ENCODE measurements at regions not wholly inside any gene's neighbourhood (a gene's known extent, or its start where the extent isn't known, plus 50 kb on each side); places are given as distances from the start of the nearest gene placed in this dataset.
"Not testable (repeated sequence)": the region's sequence is repeated elsewhere in the genome, so short reads cannot be mapped to it uniquely, and the experiment has no call there.

- no peak for DNase-seq (ENCODE audit: low read depth, low spot score)
These were observed 140.4 kb upstream of the MAD2L1 start for GRCh38 chr4:120207021-120207420.

- DNase-seq (ENCODE audit: low read depth, low spot score), result peak; percentile 3
These were observed 135.6 kb upstream of the MAD2L1 start for GRCh38 chr4:120202222-120202621.

GRCh38 chr4:120200573-120201110, 134.0 kb upstream of the MAD2L1 start:
- DNase-seq (ENCODE audit: low read depth, low spot score), result not testable (repeated sequence)

DNA sequence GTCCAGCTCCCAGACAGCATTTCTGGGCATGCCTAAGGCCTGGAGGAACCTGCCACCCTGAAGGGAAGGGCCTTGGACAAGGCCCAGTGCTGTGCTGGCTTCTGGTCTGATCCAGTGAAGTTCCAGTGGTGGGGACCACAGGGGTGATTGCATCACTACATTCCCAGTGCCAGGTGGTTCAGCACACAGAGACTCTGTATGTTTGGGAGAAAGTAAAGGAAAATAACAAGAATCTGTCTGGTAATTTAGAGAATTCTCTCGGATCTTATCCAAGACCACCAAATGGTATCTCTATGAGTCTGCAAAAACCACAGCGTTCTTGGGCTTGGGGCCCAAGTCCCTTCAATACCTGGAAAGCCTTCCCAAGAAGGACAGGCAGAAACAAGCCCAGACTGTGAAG, 131.8 kb upstream of the MAD2L1 start:
- no peak for DNase-seq (ENCODE audit: low read depth, low spot score)

DNA sequence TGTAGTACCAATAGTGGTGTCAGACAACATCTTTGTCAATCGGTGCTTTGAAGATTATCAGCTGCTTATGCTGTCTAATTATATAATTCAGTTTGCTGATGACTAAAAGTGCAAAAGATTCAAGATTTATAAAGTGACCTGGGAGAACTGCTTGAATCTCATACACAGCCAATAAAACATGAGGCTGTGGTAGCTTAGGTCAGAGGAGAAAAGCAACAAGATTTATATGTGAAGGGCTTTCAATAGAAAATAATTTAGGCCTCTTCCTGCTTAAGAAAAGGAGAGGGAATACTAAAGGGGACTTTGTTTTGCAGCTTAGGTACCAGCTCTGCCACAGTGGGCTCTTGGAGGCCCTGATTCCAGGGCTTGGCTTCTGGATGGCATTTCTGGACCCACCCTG, 111.0 kb upstream of the MAD2L1 start:
- no peak for DNase-seq (ENCODE audit: low read depth, low spot score)

DNA sequence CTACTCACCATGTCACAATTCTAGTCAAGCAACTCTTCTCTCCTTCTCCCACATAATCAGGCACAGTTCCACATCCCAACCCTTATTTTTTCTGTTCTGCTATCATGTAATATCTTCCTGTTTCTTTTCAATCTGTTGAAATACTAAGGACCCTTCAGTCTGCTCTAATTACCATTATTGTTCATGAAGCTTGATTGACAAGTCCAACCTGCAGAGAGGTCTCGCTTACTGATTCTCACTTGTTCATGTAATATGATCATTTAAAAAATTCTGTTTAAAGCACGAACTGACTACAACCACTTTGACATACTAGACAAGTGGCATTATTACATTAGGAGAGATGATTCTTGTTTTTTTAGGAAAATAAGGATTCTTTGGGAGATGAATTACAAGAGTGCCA, 108.6 kb upstream of the MAD2L1 start:
- DNase-seq (ENCODE audit: low read depth, low spot score), result no peak

- DNase-seq (ENCODE audit: low read depth, low spot score), result no peak
These were observed 97.2 kb upstream of the MAD2L1 start for GRCh38 chr4:120163895-120164294.

DNA sequence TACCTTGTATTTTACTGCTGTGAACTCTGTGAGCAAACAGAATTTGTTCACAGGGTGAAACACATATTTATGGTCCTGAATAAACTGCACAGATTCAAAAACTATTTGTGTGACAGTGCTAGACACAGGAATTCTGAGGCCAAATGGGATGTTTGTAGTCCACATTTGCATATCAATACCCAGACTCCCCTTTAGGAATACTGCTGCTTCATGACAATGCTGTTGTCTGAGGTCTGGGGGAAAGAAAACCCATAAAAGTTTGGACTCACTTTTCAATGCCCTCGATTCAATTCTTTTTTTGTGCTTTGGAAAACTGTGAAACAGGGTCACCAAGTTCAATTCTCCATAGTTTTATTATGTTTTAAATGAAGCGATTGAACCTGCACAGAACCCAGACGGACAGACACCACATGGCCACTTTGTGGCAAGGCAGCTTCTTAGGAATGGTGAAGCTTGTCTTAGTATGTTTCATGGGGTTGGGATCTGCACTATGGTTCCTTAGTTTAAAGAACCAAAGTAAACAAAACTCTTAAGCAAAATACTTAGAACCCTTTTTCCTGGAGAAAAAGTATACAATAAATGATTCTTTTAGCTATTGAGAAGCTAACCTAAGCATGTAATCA, 92.3 kb upstream of the MAD2L1 start:
- no peak for DNase-seq (ENCODE audit: low read depth, low spot score)

- no peak for DNase-seq (ENCODE audit: low read depth, low spot score)
These were observed 91.4 kb upstream of the MAD2L1 start for GRCh38 chr4:120158046-120158445.

DNA sequence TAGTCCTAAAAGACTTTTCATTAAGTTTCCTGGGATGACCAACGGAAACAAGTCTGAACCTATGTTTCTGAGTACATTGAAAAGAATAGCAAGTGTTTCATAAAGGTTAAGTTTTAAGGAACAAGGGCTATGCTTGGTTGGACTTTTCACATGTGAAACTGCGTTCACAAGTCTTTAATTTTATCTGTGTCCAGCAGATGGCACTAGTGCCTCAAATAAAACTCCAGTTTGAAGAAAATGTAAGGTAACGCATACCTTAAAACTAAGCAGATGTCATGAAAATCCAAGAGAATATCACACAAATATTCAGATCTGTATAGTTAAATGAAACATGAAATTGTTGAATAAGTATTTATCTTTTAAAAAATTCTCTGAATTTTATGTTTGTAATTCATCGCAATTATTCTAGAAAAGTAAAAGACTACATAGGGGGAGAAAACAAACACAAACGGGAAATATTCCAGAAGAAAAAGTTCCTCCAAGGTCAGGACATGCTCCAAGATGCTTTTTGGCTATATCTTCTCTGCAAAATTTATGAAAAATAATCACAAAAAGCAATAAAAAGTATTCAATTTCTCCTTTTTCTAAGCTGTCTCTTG, 89.6 kb upstream of the MAD2L1 start:
- peak; percentile 15 for DNase-seq (ENCODE audit: low read depth, low spot score)

DNA sequence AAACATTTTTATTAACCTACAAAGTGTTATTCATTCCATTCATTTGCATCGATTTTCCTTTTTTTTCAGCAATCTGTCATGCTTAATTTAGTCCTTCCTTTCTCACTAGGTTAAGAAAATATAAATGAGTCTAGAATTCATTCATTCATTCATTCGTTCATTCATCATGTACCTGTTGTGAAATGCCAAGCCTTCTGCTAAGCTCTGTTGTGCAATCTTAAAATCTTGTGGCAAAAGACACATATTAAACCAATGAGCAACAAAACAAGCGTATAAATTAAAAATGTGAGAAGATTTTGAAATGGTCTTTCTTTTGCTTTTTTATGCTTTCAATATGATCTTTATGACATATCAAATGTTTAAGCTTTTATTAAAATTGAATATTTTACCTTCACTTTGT, 88.6 kb upstream of the MAD2L1 start:
- no peak for DNase-seq (ENCODE audit: low read depth, low spot score)

DNA sequence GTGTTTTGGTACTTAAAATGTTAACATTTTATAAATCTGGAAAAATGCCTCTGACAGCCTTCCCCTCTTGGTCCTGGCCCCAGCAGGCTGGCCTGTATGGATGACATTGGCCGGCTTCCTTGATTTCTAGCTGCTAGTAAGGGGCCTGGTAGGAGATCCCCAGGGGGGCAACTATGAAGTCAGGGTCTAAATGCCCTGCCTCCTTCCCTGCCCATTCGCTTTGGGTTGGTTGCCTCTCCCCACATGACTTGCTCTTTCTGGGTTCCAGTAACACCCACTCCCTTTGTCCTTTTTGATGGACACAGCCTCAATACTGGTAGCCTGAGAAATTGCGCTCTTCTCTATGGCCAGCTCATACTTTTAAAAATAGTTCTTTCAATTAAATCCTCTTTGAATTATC, 78.0 kb upstream of the MAD2L1 start:
- peak; percentile 15 for DNase-seq (ENCODE audit: low read depth, low spot score)

DNA sequence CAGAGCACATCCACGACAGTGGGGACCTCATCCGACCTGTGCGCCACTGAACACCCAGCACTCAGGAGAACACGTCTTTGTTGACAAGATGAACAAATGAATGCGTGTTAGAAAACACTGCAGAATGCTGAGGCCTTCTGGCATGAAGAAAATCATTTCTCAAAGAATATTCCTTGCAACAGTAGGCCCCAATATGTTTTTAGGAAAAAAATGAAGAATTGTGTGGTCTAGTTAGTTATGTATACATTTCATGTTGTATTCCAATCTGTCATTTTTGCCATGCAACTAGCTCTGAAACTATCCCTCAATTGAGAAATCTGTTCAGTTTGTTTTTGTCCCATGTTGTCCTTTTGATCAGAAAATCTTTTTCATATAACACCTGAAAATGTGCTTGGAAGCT, 77.4 kb upstream of the MAD2L1 start:
- no peak for DNase-seq (ENCODE audit: low read depth, low spot score)

DNA sequence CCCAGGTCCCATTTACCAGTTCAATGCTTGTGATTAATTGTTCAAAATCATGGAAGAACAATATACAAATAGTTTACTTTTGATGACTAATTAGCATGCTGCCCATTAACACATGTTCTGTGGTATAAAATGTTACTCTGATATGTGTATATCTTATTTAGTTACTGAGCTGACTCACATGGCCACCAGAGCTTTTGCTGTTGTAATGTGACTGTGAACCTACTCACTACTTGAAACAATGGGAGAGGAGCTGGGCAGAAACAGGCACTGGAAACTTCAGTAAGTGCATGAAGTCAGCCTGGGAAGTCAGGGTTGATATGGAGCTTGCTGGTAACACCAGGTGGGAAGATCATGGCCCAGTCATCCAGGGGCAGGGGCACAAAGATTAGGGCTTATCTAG, 72.7 kb upstream of the MAD2L1 start:
- no peak for DNase-seq (ENCODE audit: low read depth, low spot score)

DNA sequence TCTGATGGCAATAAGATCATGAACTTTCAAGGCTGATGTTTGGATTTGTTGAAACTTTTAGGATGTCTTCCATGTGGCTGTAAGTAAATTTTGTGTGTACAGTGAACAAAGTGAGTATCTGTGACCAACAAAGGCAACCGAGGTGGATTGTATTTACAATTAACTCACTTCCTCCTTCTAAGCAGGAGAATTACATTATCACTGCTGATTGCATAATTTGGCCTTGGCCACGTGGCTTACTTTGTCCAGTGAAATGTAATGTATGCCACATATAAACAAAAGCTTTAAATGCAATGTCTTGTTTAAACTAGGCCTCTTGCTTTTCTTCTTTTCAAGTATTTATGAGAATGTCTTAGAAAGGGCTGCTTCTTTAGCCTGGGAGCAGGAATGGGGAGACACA, 66.3 kb upstream of the MAD2L1 start:
- no peak for DNase-seq (ENCODE audit: low read depth, low spot score)

DNA sequence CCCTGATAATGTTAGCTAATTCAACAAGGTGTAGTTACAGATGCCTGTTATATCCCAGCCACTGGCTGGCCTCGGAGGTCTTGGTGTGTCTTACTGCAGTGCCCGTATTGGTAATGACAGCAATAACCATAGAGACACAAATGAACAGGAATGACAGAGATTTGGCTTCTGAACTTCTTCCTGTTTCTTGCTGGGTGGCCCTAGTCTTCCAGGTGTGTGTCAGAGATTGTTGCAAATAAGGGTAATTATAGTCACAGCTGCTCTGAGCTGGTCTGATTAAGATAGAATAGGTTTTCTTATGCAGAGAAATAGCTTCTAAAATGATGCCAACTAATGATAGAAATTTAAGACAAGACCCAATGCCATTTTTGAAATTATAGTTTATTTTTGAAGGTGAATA, 64.1 kb upstream of the MAD2L1 start:
- DNase-seq (ENCODE audit: low read depth, low spot score), result no peak

Measured in iPS DF 19.7 (cell line).